ENCODE measurements at regions not wholly inside any gene's neighbourhood (a gene's known extent, or its start where the extent isn't known, plus 50 kb on each side); places are given as distances from the start of the nearest gene placed in this dataset.

DNA sequence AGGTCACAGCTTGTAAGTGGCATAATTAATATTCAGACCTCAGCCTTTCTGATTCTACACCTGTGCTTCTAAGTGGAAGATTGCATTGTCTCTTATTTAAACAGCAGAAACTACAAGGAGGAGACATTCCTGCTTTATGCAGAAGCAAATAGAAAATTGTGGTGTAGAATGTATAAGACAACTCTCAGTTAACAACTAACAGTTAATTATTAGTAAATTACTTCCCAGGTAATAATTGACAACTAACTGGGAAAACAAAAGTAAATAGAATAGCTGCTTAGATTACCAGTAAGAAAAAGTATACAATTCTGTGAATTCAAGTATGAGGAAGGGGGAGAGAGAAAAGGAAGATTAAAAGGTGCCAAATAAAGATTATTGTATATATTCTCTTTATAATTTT lies 1210.5 kb upstream of the GYPC start:
- no peak overlapping the region for H3K4me3 ChIP-seq
- DNase-seq, result no peak
- TF ChIP-seq POLR2A (IDR thresholded peaks at IDR 0.05) (no peak), CTCF (IDR thresholded peaks at IDR 0.05) (no peak)
- H3K27me3 ChIP-seq, result no peaks in the 10 kb centered on the region
- H3K9me3 ChIP-seq, result no peaks in the 10 kb centered on the region
- no peak overlapping the region for H3K27ac ChIP-seq
- no peaks in the 10 kb centered on the region for H3K4me1 ChIP-seq
- H3K36me3 ChIP-seq, result no peaks in the 10 kb centered on the region
- intact Hi-C loops (cut with DNase I), result no loop called here
- no peak for ATAC-seq

- H3K4me1 ChIP-seq, result no peaks in the 10 kb centered on the region
- H3K27ac ChIP-seq, result no peak overlapping the region
- no peaks in the 10 kb centered on the region for H3K9me3 ChIP-seq
- ATAC-seq (no peak), DNase-seq (no peak)
- WGBS (ENCODE audit: insufficient coverage, low coverage, low lambda C conversion rate, missing lambda C conversion rate), result 53% methylated on average over 4 of the region's 4 CpGs
- no peaks in the 10 kb centered on the region for H3K36me3 ChIP-seq
- no peaks in the 10 kb centered on the region for H3K27me3 ChIP-seq
- H3K4me3 ChIP-seq, result no peak overlapping the region
- TF ChIP-seq POLR2A (IDR thresholded peaks at IDR 0.05) (no peak), CTCF (IDR thresholded peaks at IDR 0.05) (no peak)
- intact Hi-C loops (cut with DNase I), result no loop called here
Measured at GRCh38 chr2:125450092-125450491, 1205.9 kb upstream of the GYPC start.

DNA sequence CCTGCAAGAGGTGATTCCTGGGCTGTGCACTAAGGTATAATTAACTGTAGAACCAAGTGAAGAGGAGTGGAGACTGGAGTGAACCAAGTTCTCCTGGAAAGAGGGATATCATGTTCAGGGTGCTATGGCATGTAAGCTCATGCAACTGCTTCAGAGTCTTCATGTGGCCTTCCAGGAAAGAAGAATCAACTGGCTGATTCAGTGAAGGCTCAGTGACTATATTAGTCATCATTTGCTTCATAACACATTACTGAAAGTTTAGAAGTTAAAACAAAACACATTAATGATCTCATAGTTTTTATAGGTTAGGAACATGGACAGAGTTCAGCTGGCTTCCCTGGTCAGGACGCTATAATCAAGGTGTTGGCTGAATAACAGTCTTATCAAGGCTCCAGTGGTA lies 1200.8 kb upstream of the GYPC start:
- TF ChIP-seq POLR2A (IDR thresholded peaks at IDR 0.05) (no peak), CTCF (IDR thresholded peaks at IDR 0.05) (no peak)
- Histone ChIP-seq H3K4me1 (no peaks in the 10 kb centered on the region), H3K27me3 (no peaks in the 10 kb centered on the region), H3K27ac (no peak overlapping the region), H3K9me3 (no peaks in the 10 kb centered on the region), H3K4me3 (no peak overlapping the region), H3K36me3 (no peaks in the 10 kb centered on the region)
- 33% methylated on average over 1 of the region's 1 CpG for WGBS (ENCODE audit: insufficient coverage, low coverage, low lambda C conversion rate, missing lambda C conversion rate)
- DNase-seq, result no peak
- intact Hi-C loops (cut with DNase I), result no loop called here
- ATAC-seq, result no peak

- Histone ChIP-seq H3K36me3 (no peaks in the 10 kb centered on the region), H3K4me1 (no peaks in the 10 kb centered on the region), H3K4me3 (no peak overlapping the region), H3K27ac (no peak overlapping the region), H3K27me3 (no peaks in the 10 kb centered on the region), H3K9me3 (no peaks in the 10 kb centered on the region)
- ATAC-seq (no peak), DNase-seq (no peak)
- intact Hi-C loops (cut with DNase I), result no loop called here
- WGBS (ENCODE audit: insufficient coverage, low coverage, low lambda C conversion rate, missing lambda C conversion rate), result 49% methylated on average over 3 of the region's 3 CpGs
- TF ChIP-seq CTCF (IDR thresholded peaks at IDR 0.05), result no peak
- TF ChIP-seq POLR2A (IDR thresholded peaks at IDR 0.05), result no peak
Measured at GRCh38 chr2:125456693-125457363, 1199.1 kb upstream of the GYPC start.

- Histone ChIP-seq H3K9me3 (no peaks in the 10 kb centered on the region), H3K4me3 (no peak overlapping the region), H3K27me3 (no peaks in the 10 kb centered on the region), H3K36me3 (no peaks in the 10 kb centered on the region), H3K4me1 (no peaks in the 10 kb centered on the region), H3K27ac (no peak overlapping the region)
- ATAC-seq (peak in 2 of 4 donors; percentile 19 to 32), DNase-seq (peak in 1 of 3 donors; percentile 22)
- WGBS (ENCODE audit: insufficient coverage, low coverage, low lambda C conversion rate, missing lambda C conversion rate), result 52% methylated on average over 6 of the region's 12 CpGs
- intact Hi-C loops (cut with DNase I), result no loop called here
- TF ChIP-seq POLR2A (IDR thresholded peaks at IDR 0.05) (no peak), CTCF (IDR thresholded peaks at IDR 0.05) (peak in 3 of 4 donors; percentile 5 to 22 (median 11))
Measured at GRCh38 chr2:125471963-125472362, 1184.0 kb upstream of the GYPC start.

Measured in right lobe of liver (tissue), 6 donors.